HG03378 (cell line): ENCODE measurements at regions not wholly inside any gene's neighbourhood (a gene's known extent, or its start where the extent isn't known, plus 50 kb on each side); places are given as distances from the start of the nearest gene placed in this dataset.

Source experiments
- ATAC-seq: cut with Tn5 transposase; IDR thresholded peaks from one replicate; pipeline ENCODE4 v1.9.1; 2021; ENCODE audit warnings: mild to moderate bottlenecking, moderate library complexity; ENCODE audit not compliant: unreplicated experiment

- no peak for ATAC-seq
These were observed 117.9 kb downstream of the CCNA1 start for GRCh38 chr13:36550177-36550576.

- no peak for ATAC-seq
These were observed 119.2 kb downstream of the CCNA1 start for GRCh38 chr13:36551445-36551844.

- no peak for ATAC-seq
These were observed 120.0 kb downstream of the CCNA1 start for GRCh38 chr13:36552334-36552733.

GRCh38 chr13:36553491-36553890 is 120.3 kb upstream of the SERTM1 start:
- no peak for ATAC-seq

- peak; percentile 62 for ATAC-seq
These were observed 118.5 kb upstream of the SERTM1 start for GRCh38 chr13:36555151-36555986.

- no peak for ATAC-seq
These were observed 114.4 kb upstream of the SERTM1 start for GRCh38 chr13:36559375-36559774.

GRCh38 chr13:36567485-36567884 is 106.3 kb upstream of the SERTM1 start:
- ATAC-seq: no peak

GRCh38 chr13:36570489-36570888 is 103.3 kb upstream of the SERTM1 start:
- no peak for ATAC-seq

GRCh38 chr13:36571444-36571843 is 102.4 kb upstream of the SERTM1 start:
- no peak for ATAC-seq

- no peak for ATAC-seq
These were observed 90.8 kb upstream of the SERTM1 start for GRCh38 chr13:36582977-36583376.

- ATAC-seq: no peak
These were observed 74.2 kb upstream of the SERTM1 start for GRCh38 chr13:36599641-36600040.

GRCh38 chr13:36601186-36601585 is 72.6 kb upstream of the SERTM1 start:
- no peak for ATAC-seq

GRCh38 chr13:36606060-36606459 is 67.8 kb upstream of the SERTM1 start:
- ATAC-seq: no peak

GRCh38 chr13:36608474-36608873 is 65.3 kb upstream of the SERTM1 start:
- ATAC-seq: no peak

GRCh38 chr13:36612230-36612629 is 61.6 kb upstream of the SERTM1 start:
- no peak for ATAC-seq

GRCh38 chr13:36616706-36617105 is 57.1 kb upstream of the SERTM1 start:
- no peak for ATAC-seq

- no peak for ATAC-seq
These were observed 54.3 kb upstream of the SERTM1 start for GRCh38 chr13:36619535-36619934.
